ENCODE measurements at regions not wholly inside any gene's neighbourhood (a gene's known extent, or its start where the extent isn't known, plus 50 kb on each side); places are given as distances from the start of the nearest gene placed in this dataset.

DNA sequence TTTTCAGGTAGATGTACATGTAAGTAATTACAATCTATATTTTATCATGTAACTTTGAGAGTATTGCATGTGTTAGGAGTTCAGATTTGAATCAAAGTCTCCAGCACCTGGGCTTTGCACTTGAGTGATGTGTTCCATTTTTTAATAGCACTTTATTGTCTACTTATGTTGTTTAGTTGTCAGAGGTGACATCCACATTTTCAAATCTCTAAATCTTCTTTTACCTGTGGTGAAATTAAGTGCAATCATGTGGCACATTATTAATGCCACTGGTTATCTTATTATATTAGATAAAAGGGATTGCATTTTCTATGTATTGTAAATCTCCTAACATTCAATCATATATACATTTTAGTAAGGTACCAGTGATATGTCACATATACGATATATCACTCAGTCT is 333.4 kb downstream of the AASDHPPT start:
- H4K20me1 ChIP-seq (ENCODE audit: insufficient read depth, low read length), result no peaks in the 10 kb centered on the region
- no peaks in the 10 kb centered on the region for H3K79me2 ChIP-seq (ENCODE audit: insufficient read depth, low read length)
- H3K4me3 ChIP-seq (replicated peaks in 1 of 3; ENCODE audit: low read depth in 2 of 3, low read length in 3 of 3), result no peak overlapping the region
- TF ChIP-seq, protein P1, sequence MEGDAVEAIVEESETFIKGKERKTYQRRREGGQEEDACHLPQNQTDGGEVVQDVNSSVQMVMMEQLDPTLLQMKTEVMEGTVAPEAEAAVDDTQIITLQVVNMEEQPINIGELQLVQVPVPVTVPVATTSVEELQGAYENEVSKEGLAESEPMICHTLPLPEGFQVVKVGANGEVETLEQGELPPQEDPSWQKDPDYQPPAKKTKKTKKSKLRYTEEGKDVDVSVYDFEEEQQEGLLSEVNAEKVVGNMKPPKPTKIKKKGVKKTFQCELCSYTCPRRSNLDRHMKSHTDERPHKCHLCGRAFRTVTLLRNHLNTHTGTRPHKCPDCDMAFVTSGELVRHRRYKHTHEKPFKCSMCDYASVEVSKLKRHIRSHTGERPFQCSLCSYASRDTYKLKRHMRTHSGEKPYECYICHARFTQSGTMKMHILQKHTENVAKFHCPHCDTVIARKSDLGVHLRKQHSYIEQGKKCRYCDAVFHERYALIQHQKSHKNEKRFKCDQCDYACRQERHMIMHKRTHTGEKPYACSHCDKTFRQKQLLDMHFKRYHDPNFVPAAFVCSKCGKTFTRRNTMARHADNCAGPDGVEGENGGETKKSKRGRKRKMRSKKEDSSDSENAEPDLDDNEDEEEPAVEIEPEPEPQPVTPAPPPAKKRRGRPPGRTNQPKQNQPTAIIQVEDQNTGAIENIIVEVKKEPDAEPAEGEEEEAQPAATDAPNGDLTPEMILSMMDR (IDR thresholded peaks at IDR 0.05), result no peak
- no peaks in the 10 kb centered on the region for H3K4me1 ChIP-seq (ENCODE audit: control insufficient read depth in 1 of 2, insufficient read depth in 2 of 2, low read length in 2 of 2)
- H3K4me1 Mint-ChIP-seq, result no peaks in the 10 kb centered on the region
- H3K36me3 ChIP-seq (replicated peaks in 1 of 2; ENCODE audit: control insufficient read depth in 1 of 2, insufficient read depth in 2 of 2, low read length in 2 of 2), result no peaks in the 10 kb centered on the region
- no peaks in the 10 kb centered on the region for H3K27me3 Mint-ChIP-seq (ENCODE audit: low read depth in 3 of 3)
- H3K36me3 Mint-ChIP-seq, result no peaks in the 10 kb centered on the region
- H3K9me3 Mint-ChIP-seq, result peaks cover 0 to 4% (median 2%) of the 10 kb centered on the region in 7 donors
- no peaks in the 10 kb centered on the region for H3K27me3 ChIP-seq (ENCODE audit: control insufficient read depth in 2 of 2, insufficient read depth in 2 of 2, low read length in 2 of 2)
- H3K4me2 ChIP-seq (replicated peaks; ENCODE audit: extremely low read depth, low read length, poor library complexity, severe bottlenecking), result no peak overlapping the region
- peaks cover 0 to 3% of the 10 kb centered on the region in 2 donors for H3K9me3 ChIP-seq (replicated peaks in 1 of 2; ENCODE audit: control insufficient read depth in 1 of 2, insufficient read depth in 1 of 2, low read length in 2 of 2)
- no peak overlapping the region for H3K9ac ChIP-seq (ENCODE audit: insufficient read depth, low read length, poor library complexity, severe bottlenecking)
- no CpG with 5 or more reads among the region's 1 CpG for WGBS (ENCODE audit: insufficient coverage)
- DNase-seq, result no peak
- no peak overlapping the region for H3K27ac ChIP-seq (ENCODE audit: low read depth in 1 of 2, low read length in 2 of 2)
- no peak overlapping the region for H3K27ac Mint-ChIP-seq
- H2AFZ ChIP-seq (ENCODE audit: insufficient read depth, low read depth, low read length, poor library complexity, severe bottlenecking), result no peak overlapping the region
- no peak overlapping the region for H3K4me3 Mint-ChIP-seq
- intact Hi-C loops (cut with micrococcal nuclease), result no loop called here

DNA sequence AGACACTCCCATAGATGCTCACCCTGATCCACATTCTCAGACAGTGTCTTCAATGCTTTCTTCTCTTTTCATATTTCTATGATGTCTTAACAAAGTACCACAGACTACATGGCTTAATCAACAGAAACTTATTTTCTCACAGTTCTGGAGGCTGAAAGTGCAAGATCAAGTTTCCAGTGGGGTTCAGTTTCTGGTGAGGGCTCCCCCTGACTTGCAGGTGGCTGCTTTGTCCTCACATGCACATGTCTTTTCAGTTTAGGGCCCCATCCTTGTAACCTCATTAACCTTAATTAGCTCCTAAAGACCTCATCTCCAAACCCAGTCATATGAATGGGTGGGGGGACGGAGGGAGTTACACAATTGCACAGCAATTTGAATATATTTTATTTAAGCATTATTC is 335.8 kb downstream of the AASDHPPT start:
- H3K27me3 Mint-ChIP-seq (ENCODE audit: low read depth in 3 of 3), result no peaks in the 10 kb centered on the region
- intact Hi-C loops (cut with micrococcal nuclease), result no loop called here
- TF ChIP-seq, protein P1 (IDR thresholded peaks at IDR 0.05), result no peak
- H3K36me3 Mint-ChIP-seq, result no peaks in the 10 kb centered on the region
- Histone ChIP-seq H3K4me3 (replicated peaks in 1 of 3; ENCODE audit: low read depth in 2 of 3, low read length in 3 of 3) (no peak overlapping the region), H3K9ac (ENCODE audit: insufficient read depth, low read length, poor library complexity, severe bottlenecking) (no peak overlapping the region), H3K27me3 (ENCODE audit: control insufficient read depth in 2 of 2, insufficient read depth in 2 of 2, low read length in 2 of 2) (no peaks in the 10 kb centered on the region), H2AFZ (ENCODE audit: insufficient read depth, low read depth, low read length, poor library complexity, severe bottlenecking) (no peak overlapping the region), H3K4me1 (ENCODE audit: control insufficient read depth in 1 of 2, insufficient read depth in 2 of 2, low read length in 2 of 2) (no peaks in the 10 kb centered on the region), H3K4me2 (replicated peaks; ENCODE audit: extremely low read depth, low read length, poor library complexity, severe bottlenecking) (no peak overlapping the region), H3K79me2 (ENCODE audit: insufficient read depth, low read length) (no peaks in the 10 kb centered on the region), H4K20me1 (ENCODE audit: insufficient read depth, low read length) (no peaks in the 10 kb centered on the region), H3K27ac (ENCODE audit: low read depth in 1 of 2, low read length in 2 of 2) (no peak overlapping the region), H3K36me3 (replicated peaks in 1 of 2; ENCODE audit: control insufficient read depth in 1 of 2, insufficient read depth in 2 of 2, low read length in 2 of 2) (no peaks in the 10 kb centered on the region), H3K9me3 (replicated peaks in 1 of 2; ENCODE audit: control insufficient read depth in 1 of 2, insufficient read depth in 1 of 2, low read length in 2 of 2) (peaks cover 0 to 3% of the 10 kb centered on the region in 2 donors)
- H3K9me3 Mint-ChIP-seq, result peaks cover 2 to 7% (median 6%) of the 10 kb centered on the region in 7 donors
- DNase-seq, result no peak
- no peak overlapping the region for H3K4me3 Mint-ChIP-seq
- no peaks in the 10 kb centered on the region for H3K4me1 Mint-ChIP-seq
- no CpG with 5 or more reads among the region's 1 CpG for WGBS (ENCODE audit: insufficient coverage)
- H3K27ac Mint-ChIP-seq, result no peak overlapping the region
